HG03469 (cell line): ENCODE measurements at regions not wholly inside any gene's neighbourhood (a gene's known extent, or its start where the extent isn't known, plus 50 kb on each side); places are given as distances from the start of the nearest gene placed in this dataset.

Source experiments
- ATAC-seq: cut with Tn5 transposase; IDR thresholded peaks from one replicate; pipeline ENCODE4 v1.9.1; 2021; ENCODE audit warnings: mild to moderate bottlenecking, moderate library complexity, moderate number of reproducible peaks; ENCODE audit not compliant: unreplicated experiment

DNA sequence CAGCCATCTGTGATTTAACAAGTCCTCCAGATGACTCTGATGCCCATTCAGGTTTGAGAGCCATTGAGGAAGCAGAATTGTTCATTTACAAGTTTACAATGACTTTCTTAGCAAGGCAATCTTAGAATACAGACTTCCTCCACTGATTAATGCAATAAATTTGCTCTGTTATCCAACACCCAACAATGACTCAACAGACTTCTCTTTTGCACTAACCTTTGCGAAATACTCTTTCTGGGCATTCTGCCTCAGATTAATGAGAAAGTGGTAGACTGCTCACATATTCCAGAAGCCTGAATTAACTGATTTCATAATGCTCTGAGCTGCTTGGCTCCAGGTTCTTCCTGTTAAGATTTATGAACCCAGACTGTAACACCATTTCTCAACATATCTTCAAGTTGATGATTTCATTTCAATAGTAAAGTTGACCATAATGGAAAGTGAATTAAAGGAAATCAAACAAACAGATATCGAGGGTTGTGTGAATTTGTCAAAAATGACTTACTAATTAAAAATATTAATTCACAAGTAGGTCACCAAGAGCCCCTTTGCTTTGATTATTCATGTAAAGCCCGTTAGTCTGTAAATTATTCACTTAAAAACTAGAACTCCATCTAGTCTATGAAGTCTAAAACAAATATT lies 70.5 kb upstream of the BLID start:
- ATAC-seq: no peak

DNA sequence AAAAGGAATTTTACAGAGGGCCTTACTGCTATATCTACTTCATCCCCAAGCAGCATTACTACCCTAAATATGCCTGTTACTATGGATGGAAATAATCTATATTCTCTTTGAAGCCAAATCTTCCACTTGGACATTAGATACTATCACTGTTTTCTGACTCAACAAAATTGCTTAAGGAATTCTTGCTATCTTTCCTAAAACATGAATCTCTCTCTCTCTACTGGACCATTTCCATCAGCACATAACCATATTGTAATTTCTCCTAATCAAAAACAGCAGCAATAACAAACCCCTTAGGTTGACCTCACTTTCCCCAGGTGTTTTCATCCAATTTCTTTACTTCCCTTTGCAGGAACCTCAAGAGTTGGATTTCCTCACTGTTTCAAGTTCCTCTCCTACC lies 67.9 kb upstream of the BLID start:
- ATAC-seq: no peak

DNA sequence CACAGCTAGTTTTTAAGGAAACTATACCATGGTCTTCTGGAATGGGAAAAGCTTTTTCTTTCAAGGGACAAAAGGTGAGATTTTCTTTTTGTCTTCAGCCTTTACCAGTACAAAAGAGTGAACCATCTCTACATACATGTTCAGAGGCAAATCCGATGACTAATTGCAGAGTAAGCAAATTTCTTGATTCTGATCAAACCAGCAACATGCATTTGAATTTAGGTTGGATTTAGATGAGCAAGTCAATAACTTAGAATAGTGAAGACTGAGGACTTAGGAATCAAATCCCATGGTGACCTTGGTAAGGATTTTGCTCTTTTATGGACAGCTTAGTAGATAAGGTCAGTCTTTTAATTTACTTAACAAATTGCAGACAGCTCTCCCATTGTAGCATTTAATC lies 65.9 kb upstream of the BLID start:
- ATAC-seq: no peak

DNA sequence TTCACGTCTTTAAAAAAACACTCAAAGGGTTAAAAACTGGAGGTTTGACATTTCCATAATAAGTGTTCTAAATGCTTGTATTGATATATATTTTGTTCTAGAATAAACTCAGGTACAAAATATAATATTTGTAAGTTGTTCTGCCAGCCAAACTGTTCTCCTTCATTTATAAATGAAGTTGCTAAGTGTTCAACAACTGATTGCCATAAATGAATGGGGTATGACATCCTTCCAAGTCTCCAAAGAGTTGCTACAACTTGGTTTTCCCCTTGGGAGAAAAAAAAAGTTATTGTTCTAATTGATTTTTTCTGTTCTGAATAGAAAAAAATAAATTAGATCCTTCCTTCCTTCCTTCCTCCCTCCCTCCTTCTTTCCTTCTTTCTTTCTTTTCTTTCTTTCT lies 65.4 kb upstream of the BLID start:
- ATAC-seq: no peak

DNA sequence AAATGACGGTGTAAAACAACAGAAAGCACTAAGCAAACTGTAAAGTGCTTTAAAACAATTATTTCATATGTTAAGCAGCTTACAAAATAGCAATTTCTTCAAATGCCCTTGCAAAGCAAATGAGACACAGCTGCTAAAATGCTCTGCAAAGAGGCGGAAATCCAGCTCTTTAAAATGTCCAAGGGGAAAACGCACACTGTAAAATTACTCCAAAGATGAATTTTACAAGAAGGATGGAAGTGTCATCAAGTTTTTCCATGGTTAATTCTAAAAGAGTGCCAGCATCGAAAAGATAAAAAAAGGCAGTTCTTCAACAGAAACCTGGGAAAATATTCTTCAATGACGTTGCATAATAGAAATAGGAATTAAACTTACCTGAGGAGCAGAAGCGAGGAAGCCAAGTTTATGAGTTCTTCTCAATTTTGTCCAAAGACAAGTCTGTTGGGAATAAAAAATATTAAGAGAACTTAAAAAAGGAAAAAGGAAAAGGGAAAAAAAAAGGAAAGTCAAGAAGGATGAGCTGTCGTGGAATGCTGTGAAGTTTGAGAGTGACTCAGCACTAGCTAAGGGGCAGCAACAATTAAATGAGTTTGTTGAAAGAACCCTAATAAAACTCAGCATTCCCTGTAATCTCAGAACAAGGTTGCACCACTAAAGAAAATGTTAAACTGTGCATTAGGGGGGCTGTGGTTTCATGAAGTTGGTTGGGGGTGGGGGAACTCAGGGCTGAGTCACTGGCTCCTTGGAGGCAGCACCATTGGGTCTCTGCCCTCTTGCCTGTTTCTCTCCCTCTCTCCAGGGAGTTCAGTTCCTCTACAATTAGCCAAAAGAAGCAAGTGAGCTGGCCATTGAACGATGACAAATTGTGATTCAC lies 64.2 kb upstream of the BLID start:
- ATAC-seq: no peak

DNA sequence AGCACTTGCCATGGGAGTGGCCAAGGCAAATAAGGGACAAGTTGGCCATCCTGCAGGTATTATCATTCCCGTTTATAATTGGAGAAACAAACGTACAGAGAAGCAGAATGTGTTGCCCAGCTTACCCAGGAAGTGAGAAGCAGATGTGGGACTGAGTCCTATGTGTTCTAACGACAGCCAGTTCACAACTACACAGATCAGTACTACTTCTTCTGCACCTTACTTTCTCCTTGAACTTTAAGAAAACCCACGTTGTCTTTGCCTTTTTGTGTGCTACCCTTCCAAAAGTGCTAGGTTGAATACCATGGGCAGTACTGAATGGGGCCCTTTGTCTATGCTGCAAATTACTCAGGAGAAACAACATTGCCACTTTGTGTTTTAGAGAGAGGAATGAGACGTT lies 62.8 kb upstream of the BLID start:
- no peak for ATAC-seq

DNA sequence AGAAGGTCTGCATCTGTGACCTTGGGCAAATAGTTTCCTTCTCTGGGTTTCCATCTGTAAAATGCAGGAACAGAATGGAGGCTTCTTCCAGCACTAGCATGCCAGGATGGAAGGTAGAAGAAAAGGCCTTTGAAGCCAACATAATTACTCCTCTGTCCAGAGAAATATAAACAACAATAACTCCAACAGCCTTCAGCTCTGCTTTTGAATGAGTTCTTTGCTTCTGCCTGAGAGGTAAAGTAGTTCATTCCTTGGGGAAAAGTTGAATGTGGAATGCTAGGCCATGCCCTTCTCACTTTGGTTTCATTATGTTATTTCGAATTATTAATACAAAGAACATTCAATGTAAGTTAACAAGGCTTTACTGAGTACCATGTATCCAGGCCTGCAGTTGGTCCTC lies 61.2 kb upstream of the BLID start:
- ATAC-seq: no peak

DNA sequence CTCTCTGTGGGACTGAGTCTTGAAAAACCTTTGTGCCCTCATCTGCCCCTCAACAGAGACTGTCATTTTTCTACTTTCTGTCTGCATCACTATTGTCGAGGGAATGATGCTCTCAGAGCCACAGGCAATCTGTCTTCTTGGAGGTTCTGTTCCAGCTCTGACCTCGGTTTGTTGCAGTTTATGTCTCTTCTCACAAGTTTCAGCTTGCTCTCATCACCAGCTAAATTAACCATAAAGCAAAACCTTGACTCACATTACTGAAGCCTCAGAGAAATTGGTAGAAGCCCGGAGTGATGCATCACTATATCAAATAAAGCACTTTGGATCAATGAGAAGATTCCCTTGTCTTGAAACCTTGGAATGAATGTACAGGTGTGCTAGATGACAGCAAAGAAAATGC lies 60.6 kb upstream of the BLID start:
- no peak for ATAC-seq

DNA sequence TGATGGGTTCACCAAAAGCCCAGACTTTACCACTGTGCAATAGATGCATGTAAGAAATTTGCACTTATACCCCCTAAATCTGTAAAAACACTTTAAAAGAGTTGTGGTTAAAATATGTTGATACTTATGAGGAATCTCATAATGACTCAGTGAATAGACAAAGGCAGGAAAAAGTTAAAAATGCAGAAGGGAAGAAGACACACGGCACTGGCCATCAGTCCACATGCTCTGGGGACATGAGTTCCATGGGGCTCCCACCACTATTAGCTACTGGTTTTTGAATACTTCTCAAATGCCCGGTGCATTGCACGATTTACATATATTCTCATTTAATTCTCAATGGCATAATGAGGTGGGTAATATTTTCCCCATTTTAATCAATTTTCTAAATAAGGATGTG lies 59.3 kb upstream of the BLID start:
- ATAC-seq: no peak

DNA sequence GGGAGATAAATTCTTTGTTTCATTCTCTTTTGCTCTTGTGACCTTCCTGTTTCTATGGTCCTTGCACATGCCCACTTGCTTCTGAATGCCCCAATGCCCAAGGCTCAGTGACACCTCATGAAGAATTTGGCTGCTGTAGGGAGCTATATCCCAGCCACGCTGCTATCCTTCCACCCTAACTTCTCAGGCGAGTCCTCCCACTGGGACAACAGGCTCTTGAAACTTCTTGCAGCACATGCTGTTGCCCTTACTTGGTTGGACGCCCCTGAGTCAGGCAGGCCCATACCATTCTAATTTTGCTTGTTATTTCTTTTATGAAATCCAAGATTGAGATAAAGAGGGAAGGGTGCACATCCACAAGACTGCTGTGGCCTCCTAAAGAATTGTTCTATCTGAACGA lies 57.6 kb upstream of the BLID start:
- no peak for ATAC-seq

DNA sequence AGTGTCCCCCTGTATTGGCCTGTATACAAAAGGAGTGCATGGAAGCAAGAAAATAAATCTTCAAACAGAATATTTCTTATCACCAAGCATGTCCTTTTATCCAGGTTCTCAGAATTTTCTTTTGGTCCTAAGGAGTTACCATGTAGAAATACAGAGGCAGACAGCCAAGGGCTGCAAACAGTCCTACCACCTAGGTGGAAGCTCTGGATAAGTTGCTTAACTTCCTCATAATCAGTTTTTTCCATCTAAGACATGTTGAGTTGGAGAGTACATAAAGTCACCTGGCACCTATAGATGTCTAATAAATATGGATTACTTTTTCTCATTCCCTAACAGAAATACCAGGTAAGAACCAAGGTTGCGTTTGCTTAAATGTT lies 57.0 kb upstream of the BLID start:
- ATAC-seq: no peak

DNA sequence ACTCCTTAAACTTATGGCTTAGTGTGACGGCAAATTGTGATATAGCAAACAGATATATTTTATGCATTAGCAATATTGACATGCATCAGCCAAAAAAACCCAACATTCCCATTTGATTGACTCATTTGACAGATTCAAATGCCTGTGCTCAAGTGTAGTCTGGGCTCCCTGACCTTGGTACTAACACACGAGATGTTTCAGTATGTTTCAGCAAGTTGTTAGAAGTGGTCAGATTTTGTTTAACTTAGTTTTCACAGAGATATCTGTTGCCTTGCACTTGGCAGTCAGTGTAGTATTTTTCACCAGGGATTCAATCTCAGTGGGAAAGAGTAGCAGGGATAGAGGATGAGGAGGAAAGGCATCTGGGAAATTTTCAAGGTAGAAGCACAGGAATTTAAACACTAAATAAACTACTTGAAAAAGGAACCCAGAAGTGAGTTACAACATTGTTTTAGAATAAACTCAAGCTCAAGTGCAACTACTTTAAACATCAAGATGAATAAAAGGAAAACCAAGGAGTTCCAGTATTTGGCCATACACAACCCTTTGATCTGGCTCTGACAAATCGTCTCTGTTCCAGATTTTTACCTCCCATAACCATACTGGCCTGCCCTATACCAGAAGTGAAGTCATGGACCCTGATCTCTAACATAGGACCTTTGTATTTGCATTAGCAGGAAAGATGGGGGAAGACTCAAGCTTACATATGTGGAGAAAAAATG lies 56.5 kb upstream of the BLID start:
- no peak for ATAC-seq

DNA sequence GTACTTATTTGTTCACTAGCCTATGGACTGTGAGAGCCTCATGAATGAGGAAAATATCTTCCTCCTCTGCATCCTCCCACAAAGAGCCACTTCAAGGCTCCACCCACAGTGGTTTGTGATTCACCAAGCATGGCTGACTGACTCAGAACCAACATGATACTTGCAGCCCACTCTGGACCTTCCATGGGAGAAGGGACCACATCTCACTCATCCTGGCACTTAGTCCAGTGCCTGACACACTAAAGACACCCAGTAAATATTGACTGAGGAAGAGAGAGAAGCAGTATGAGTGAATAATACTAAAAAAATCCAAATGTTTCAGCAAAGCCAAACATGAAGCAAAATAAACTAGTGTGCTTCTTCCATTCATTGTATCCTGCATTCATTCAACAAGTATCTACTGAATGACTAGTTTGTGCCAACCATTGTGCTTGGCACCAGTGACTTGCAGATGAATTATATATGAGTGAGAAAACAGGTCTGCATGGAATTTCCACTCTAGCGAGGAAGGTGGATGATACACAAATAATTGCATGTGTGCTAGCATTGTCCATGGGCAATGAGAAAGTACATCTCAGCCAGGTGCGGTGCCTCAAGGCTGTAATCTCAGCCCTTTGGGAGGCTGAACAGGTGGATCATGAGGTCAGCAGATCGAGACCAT lies 54.9 kb upstream of the BLID start:
- ATAC-seq: no peak

DNA sequence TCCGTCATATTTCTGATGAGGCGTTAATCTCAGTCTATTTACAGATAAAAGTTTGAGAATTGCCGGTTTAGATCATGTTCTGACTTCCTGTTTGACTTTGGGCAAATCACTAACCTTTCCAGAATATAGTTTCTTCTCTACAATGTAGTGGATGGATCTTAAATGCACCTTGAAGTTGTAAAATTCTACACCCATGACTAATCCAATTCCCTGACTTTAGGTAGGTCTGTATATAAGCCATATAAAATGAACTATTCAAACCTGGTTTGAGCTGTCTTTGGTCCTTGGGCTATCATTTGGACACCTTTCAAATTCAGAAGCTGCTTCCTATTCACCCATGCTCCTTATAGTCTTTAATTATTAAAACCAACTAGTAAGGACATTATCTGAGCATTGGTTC lies 52.2 kb upstream of the BLID start:
- ATAC-seq: no peak

DNA sequence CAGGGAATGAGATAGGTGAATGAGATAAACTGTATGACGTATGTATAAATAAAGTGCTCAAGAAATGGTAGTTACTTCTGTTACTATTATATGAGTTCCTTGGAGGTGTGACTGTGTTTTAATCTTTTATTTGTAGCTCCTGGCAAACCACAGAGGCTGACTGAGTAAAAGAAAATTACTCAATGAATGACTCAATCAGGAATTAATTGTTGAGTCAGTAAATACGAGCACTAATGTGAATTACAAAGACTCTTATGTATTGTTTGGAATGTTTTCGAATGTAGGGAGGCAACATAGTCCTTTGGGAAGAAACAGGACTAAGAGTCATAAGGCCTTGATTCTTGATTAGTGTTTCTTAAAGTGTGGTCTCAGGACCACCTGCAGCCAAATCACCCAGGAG lies 51.1 kb upstream of the BLID start:
- no peak for ATAC-seq

DNA sequence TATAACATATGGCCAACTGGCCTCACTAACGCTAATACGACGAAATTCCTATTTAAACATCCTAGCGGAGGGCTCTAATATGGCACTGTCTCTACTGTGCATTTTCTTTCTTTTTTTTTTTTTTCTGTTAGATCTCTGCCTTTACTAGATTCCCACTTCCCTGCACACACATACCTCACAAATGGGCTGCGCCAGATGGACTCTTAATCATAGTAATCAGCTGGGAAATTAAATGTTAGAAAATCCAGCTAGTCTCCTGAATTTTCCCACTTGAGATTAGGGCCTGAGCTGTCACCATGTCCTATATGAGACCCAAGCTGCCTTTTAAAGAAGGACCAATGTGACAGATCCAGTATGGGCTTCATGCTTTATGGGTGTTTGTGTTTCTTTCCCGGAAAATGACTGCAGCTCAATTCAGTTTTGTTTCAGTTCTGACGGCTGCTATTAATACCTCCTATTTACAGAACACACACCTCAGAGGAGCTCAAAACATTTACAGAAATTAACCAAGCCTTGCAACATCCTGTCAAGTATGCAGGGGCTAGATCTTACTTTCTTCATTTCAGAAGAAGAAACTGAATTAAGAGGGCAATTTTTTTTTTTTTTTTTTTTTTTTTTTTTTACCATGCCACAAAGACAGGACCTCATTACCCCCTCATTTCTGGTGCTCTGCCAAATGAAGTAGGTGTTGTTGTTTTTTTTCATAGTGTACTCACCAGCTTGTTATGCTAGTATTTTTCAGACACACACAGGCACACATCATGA lies 49.8 kb upstream of the BLID start:
- no peak for ATAC-seq
